ENCODE measurements at regions not wholly inside any gene's neighbourhood (a gene's known extent, or its start where the extent isn't known, plus 50 kb on each side); places are given as distances from the start of the nearest gene placed in this dataset.

DNA sequence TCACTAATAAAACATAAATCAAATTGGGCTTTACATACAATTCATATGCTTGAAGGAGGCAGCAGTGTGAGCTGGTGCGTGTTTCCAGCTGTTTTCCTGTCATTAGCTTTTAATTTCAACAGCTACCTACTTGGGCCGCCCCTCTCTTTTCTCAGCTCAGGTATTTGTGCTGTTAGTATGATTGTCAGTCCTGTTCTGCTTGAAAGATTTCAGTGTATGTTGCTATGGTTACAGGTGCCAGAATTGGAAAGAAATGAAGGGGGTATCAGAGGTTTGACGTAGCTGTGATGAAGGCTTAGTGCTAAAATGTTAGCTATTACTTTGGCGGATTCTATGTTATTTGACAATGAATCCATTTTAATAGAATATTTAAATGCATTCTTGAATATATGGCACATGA is 440.3 kb downstream of the ZIC3 start:
- H3K27me3 ChIP-seq (replicated peaks in 1 of 4; ENCODE audit: control extremely low read depth in 1 of 4, control insufficient read depth in 3 of 4, insufficient read depth in 4 of 4, low read length in 3 of 4) = no peaks in the 10 kb centered on the region
- no peak for TF ChIP-seq EZH2 (IDR thresholded peaks at IDR 0.05; ENCODE audit: borderline replicate concordance, insufficient read depth, low read depth, low read length, poor library complexity, severe bottlenecking)
- TF ChIP-seq, protein P1, sequence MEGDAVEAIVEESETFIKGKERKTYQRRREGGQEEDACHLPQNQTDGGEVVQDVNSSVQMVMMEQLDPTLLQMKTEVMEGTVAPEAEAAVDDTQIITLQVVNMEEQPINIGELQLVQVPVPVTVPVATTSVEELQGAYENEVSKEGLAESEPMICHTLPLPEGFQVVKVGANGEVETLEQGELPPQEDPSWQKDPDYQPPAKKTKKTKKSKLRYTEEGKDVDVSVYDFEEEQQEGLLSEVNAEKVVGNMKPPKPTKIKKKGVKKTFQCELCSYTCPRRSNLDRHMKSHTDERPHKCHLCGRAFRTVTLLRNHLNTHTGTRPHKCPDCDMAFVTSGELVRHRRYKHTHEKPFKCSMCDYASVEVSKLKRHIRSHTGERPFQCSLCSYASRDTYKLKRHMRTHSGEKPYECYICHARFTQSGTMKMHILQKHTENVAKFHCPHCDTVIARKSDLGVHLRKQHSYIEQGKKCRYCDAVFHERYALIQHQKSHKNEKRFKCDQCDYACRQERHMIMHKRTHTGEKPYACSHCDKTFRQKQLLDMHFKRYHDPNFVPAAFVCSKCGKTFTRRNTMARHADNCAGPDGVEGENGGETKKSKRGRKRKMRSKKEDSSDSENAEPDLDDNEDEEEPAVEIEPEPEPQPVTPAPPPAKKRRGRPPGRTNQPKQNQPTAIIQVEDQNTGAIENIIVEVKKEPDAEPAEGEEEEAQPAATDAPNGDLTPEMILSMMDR (IDR thresholded peaks at IDR 0.05) = no peak
- no peaks in the 10 kb centered on the region for H4K20me1 ChIP-seq (ENCODE audit: control insufficient read depth, insufficient read depth, low read length, poor library complexity, severe bottlenecking)
- no peak overlapping the region for H3K4me2 ChIP-seq (replicated peaks; ENCODE audit: low read depth, low read length, poor library complexity, severe bottlenecking)
- ATAC-seq (ENCODE audit: low read depth) (no peak), DNase-seq (no peak)
- H3K27ac ChIP-seq (ENCODE audit: low read length in 2 of 2) = no peak overlapping the region
- H3K36me3 ChIP-seq (replicated peaks in 1 of 2; ENCODE audit: control extremely low read depth in 1 of 2, control insufficient read depth in 1 of 2, extremely low read depth in 1 of 2, insufficient read depth in 2 of 2, low read length in 1 of 2) = no peaks in the 10 kb centered on the region
- intact Hi-C loops (cut with micrococcal nuclease) = no loop called here
- H2AFZ ChIP-seq (ENCODE audit: insufficient read depth, low read depth, low read length, poor library complexity, severe bottlenecking) = no peak overlapping the region
- Mint-ChIP-seq H3K27me3 (no peaks in the 10 kb centered on the region), H3K4me3 (no peak overlapping the region), H3K27ac (no peak overlapping the region), H3K9me3 (ENCODE audit: insufficient read depth) (no peaks in the 10 kb centered on the region), H3K4me1 (no peaks in the 10 kb centered on the region)
- ChIA-PET CTCF (interaction anchor here (0.6 kb wide), 1 partner anchor 125 kb away, joined by 3 read pairs; no protein-coding TSS in a partner anchor), POLR2A (no interaction called here)
- no peak overlapping the region for H3K4me3 ChIP-seq (ENCODE audit: control extremely low read depth in 1 of 5, extremely low read depth in 1 of 5, insufficient read depth in 1 of 5, low read depth in 2 of 5, low read length in 4 of 5)
- H3K79me2 ChIP-seq (ENCODE audit: control insufficient read depth, insufficient read depth, low read length) = no peaks in the 10 kb centered on the region
- no peak overlapping the region for H3K9ac ChIP-seq (ENCODE audit: low read length)
- H3K9me3 ChIP-seq (ENCODE audit: control extremely low read depth in 1 of 3, control insufficient read depth in 2 of 3, insufficient read depth in 1 of 3, low read length in 2 of 3) = no peaks in the 10 kb centered on the region
- no peaks in the 10 kb centered on the region for H3K4me1 ChIP-seq (ENCODE audit: control insufficient read depth in 2 of 2, insufficient read depth in 2 of 2, low read length in 2 of 2)
- WGBS (ENCODE audit: insufficient coverage) = no CpG with 5 or more reads among the region's 4 CpGs

DNA sequence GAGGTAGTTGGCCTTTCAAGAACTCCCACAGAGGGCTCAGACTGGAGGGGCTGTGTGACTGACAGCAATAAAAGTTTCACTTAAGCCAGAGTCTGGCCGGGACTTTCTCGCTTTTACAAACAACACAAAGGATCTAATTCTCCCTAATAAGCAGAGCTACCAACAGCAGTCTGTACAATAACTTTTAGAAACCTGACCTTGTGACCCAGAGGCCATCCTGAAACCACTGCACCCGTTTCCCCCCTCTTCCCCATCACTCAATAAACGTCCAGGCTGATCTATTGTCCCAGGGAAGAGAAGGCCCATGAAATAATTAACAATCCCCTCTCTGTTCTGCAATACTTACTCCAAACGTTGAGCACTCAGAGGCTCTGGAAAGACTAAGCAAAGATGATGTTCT is 442.4 kb downstream of the ZIC3 start:
- Histone ChIP-seq H4K20me1 (ENCODE audit: control insufficient read depth, insufficient read depth, low read length, poor library complexity, severe bottlenecking) (no peaks in the 10 kb centered on the region), H3K79me2 (ENCODE audit: control insufficient read depth, insufficient read depth, low read length) (no peaks in the 10 kb centered on the region), H3K4me2 (replicated peaks; ENCODE audit: low read depth, low read length, poor library complexity, severe bottlenecking) (no peak overlapping the region), H3K4me3 (ENCODE audit: control extremely low read depth in 1 of 5, extremely low read depth in 1 of 5, insufficient read depth in 1 of 5, low read depth in 2 of 5, low read length in 4 of 5) (no peak overlapping the region), H3K36me3 (replicated peaks in 1 of 2; ENCODE audit: control extremely low read depth in 1 of 2, control insufficient read depth in 1 of 2, extremely low read depth in 1 of 2, insufficient read depth in 2 of 2, low read length in 1 of 2) (no peaks in the 10 kb centered on the region), H3K4me1 (ENCODE audit: control insufficient read depth in 2 of 2, insufficient read depth in 2 of 2, low read length in 2 of 2) (no peaks in the 10 kb centered on the region), H3K27me3 (replicated peaks in 1 of 4; ENCODE audit: control extremely low read depth in 1 of 4, control insufficient read depth in 3 of 4, insufficient read depth in 4 of 4, low read length in 3 of 4) (no peaks in the 10 kb centered on the region), H3K27ac (ENCODE audit: low read length in 2 of 2) (no peak overlapping the region), H3K9ac (ENCODE audit: low read length) (no peak overlapping the region), H3K9me3 (ENCODE audit: control extremely low read depth in 1 of 3, control insufficient read depth in 2 of 3, insufficient read depth in 1 of 3, low read length in 2 of 3) (no peaks in the 10 kb centered on the region), H2AFZ (ENCODE audit: insufficient read depth, low read depth, low read length, poor library complexity, severe bottlenecking) (no peak overlapping the region)
- ChIA-PET POLR2A (no interaction called here), CTCF (no interaction called here)
- intact Hi-C loops (cut with micrococcal nuclease) = no loop called here
- WGBS (ENCODE audit: insufficient coverage) = 59% methylated on average over 3 of the region's 5 CpGs
- no peak overlapping the region for H3K27ac Mint-ChIP-seq
- H3K9me3 Mint-ChIP-seq (ENCODE audit: insufficient read depth) = peaks cover 2% of the 10 kb centered on the region
- H3K27me3 Mint-ChIP-seq = no peaks in the 10 kb centered on the region
- TF ChIP-seq, protein P1 (IDR thresholded peaks at IDR 0.05) = no peak
- TF ChIP-seq EZH2 (IDR thresholded peaks at IDR 0.05; ENCODE audit: borderline replicate concordance, insufficient read depth, low read depth, low read length, poor library complexity, severe bottlenecking) = no peak
- no peaks in the 10 kb centered on the region for H3K4me1 Mint-ChIP-seq
- no peak overlapping the region for H3K4me3 Mint-ChIP-seq
- ATAC-seq (ENCODE audit: low read depth) (no peak), DNase-seq (no peak)
